IMR-90 (cell line): ENCODE measurements at regions not wholly inside any gene's neighbourhood (a gene's known extent, or its start where the extent isn't known, plus 50 kb on each side); places are given as distances from the start of the nearest gene placed in this dataset.
"Not testable (repeated sequence)": the region's sequence is repeated elsewhere in the genome, so short reads cannot be mapped to it uniquely, and the experiment has no call there.

Experiments used
- ATAC-seq: fragments of 200-7000 bp; cut with Tn5 transposase; 2 replicates; pipeline ENCODE4 v1.9.1; 2020; ENCODE audit warnings: low read depth, mild to moderate bottlenecking, moderate library complexity
- BruUV-seq: library from RNA; stranded (reverse); fragments of 400-500 nt; replicated peaks from 2 replicates; lab custom pipeline; 2021; lab: Mats Ljungman, UMichigan
- CTCF ChIA-PET: fragments of 300-600 bp; formaldehyde crosslinking; extraction: SDS; loops from one replicate; lab custom pipeline; 2021; ENCODE audit warnings: antibody characterized with exemption; lab: Yijun Ruan, JAX
- POLR2A ChIA-PET: fragments of 300-600 bp; sonication (Branson Sonifier 250); formaldehyde crosslinking; loops from one replicate; lab custom pipeline; 2022; ENCODE audit warnings: antibody characterized with exemption; ENCODE audit not compliant: unreplicated experiment; lab: Charles Lee
- DNase-seq: peaks from one replicate; pipeline ENCODE4 v3.0.0; 2013
- H2AFZ ChIP-seq: replicated peaks from 2 replicates; pipeline ENCODE3; 2013; ENCODE audit warnings: low read length, mild to moderate bottlenecking; ENCODE audit not compliant: poor library complexity
- H2AK5ac ChIP-seq: 2 replicates; pipeline ENCODE4 v1.6.1; 2013; ENCODE audit warnings: low read depth, low read length, inconsistent platforms
- H2AK9ac ChIP-seq: replicated peaks from 2 replicates; pipeline ENCODE3; 2013; ENCODE audit warnings: mild to moderate bottlenecking, low read depth, low read length, moderate library complexity; ENCODE audit not compliant: poor library complexity
- H2BK120ac ChIP-seq: 2 replicates; pipeline ENCODE4 v1.6.1; 2013; ENCODE audit warnings: low read depth, low read length, inconsistent platforms
- H2BK15ac ChIP-seq: 3 replicates; pipeline ENCODE4 v1.6.1; 2013; ENCODE audit warnings: low read depth, low read length, inconsistent platforms
- H2BK20ac ChIP-seq: 2 replicates; pipeline ENCODE4 v1.6.1; 2013; ENCODE audit warnings: low read depth, mild to moderate bottlenecking, inconsistent platforms, low read length, moderate library complexity
- H2BK5ac ChIP-seq: 2 replicates; pipeline ENCODE4 v1.6.1; 2013; ENCODE audit warnings: mild to moderate bottlenecking, low read depth, low read length, inconsistent platforms; ENCODE audit not compliant: poor library complexity, severe bottlenecking
- H3K14ac ChIP-seq: replicated peaks from 2 replicates; pipeline ENCODE4 v1.6.1; 2013; ENCODE audit warnings: low read depth, low read length, inconsistent platforms
- H3K18ac ChIP-seq: 2 replicates; pipeline ENCODE4 v1.6.1; 2013; ENCODE audit warnings: low read depth, low read length, control low read depth
- H3K23ac ChIP-seq: 2 replicates; pipeline ENCODE4 v1.6.1; 2013; ENCODE audit warnings: low read depth, low read length, inconsistent platforms
- H3K27ac ChIP-seq: 2 replicates; pipeline ENCODE4 v1.5.1; 2013; ENCODE audit warnings: mild to moderate bottlenecking, control low read depth, low read length; ENCODE audit not compliant: insufficient read depth
- H3K27me3 ChIP-seq: 2 replicates; pipeline ENCODE4 v1.6.1; 2013; ENCODE audit warnings: low read length; ENCODE audit not compliant: control insufficient read depth, insufficient read depth
- H3K36me3 ChIP-seq: 2 replicates; pipeline ENCODE4 v1.6.1; 2013; ENCODE audit warnings: low read length, mixed read lengths; ENCODE audit not compliant: control insufficient read depth, insufficient read depth
- H3K4ac ChIP-seq: 2 replicates; pipeline ENCODE4 v1.6.1; 2013; ENCODE audit warnings: low read depth, low read length, inconsistent platforms
- H3K4me1 ChIP-seq: 2 replicates; pipeline ENCODE4 v1.6.1; 2013; ENCODE audit warnings: low read length, mixed read lengths; ENCODE audit not compliant: control insufficient read depth, insufficient read depth
- H3K4me2 ChIP-seq: 2 replicates; pipeline ENCODE4 v1.6.1; 2013; ENCODE audit warnings: low read depth, mild to moderate bottlenecking, control low read depth, low read length, moderate library complexity
- H3K4me3 ChIP-seq: 2 replicates; pipeline ENCODE4 v1.5.1; 2013; ENCODE audit warnings: low read depth, mild to moderate bottlenecking, control low read depth, low read length, moderate library complexity; ENCODE audit not compliant: insufficient read depth
- H3K56ac ChIP-seq: 2 replicates; pipeline ENCODE4 v1.6.1; 2013; ENCODE audit warnings: low read length, inconsistent platforms; ENCODE audit not compliant: insufficient read depth; ENCODE audit errors: extremely low read depth
- H3K79me1 ChIP-seq, 2 experiments: 2 replicates each; pipeline ENCODE4 v1.6.1; 2013; ENCODE audit warnings: low read length in 2 of 2, inconsistent platforms in 1 of 2, low read depth in 1 of 2
- H3K9ac ChIP-seq: 2 replicates; pipeline ENCODE4 v1.6.1; 2013; ENCODE audit warnings: low read depth, low read length, control low read depth
- H3K9me1 ChIP-seq: 2 replicates; pipeline ENCODE4 v1.6.1; 2013; ENCODE audit warnings: low read length, inconsistent platforms; ENCODE audit not compliant: insufficient read depth
- H3K9me3 ChIP-seq: 2 replicates; pipeline ENCODE4 v1.6.1; 2013; ENCODE audit warnings: low read length; ENCODE audit not compliant: control insufficient read depth, insufficient read depth
- H4K20me1 ChIP-seq: 2 replicates; pipeline ENCODE4 v1.6.1; 2013; ENCODE audit warnings: low read length, inconsistent platforms; ENCODE audit not compliant: insufficient read depth
- H4K5ac ChIP-seq: 2 replicates; pipeline ENCODE4 v1.6.1; 2013; ENCODE audit warnings: mild to moderate bottlenecking, low read depth, low read length, control low read depth
- H4K8ac ChIP-seq, 2 experiments: 2 replicates each; pipeline ENCODE4 v1.6.1; 2013; ENCODE audit warnings: low read depth in 2 of 2, low read length in 2 of 2, control low read depth in 1 of 2, inconsistent platforms in 1 of 2
- H4K91ac ChIP-seq: 2 replicates; pipeline ENCODE4 v1.6.1; 2013; ENCODE audit warnings: low read depth, low read length, inconsistent platforms; ENCODE audit not compliant: insufficient read depth
- FOS ChIP-seq: fragments of 150-350 bp; IDR thresholded peaks from 2 replicates; pipeline ENCODE4 v1.6.1; 2016; ENCODE audit warnings: low read depth, low read length
- MAFK ChIP-seq: IDR thresholded peaks from 2 replicates; pipeline ENCODE4 v1.6.1; 2012; ENCODE audit warnings: low read depth, low read length, improper control_type of control experiment
- NFE2L2 ChIP-seq: fragments of 150-350 bp; IDR thresholded peaks from 2 replicates; pipeline ENCODE4 v1.6.1; 2016; ENCODE audit warnings: low read depth, mild to moderate bottlenecking, low read length
- RAD21 ChIP-seq: IDR thresholded peaks from 2 replicates; pipeline ENCODE4 v1.6.1; 2012; ENCODE audit warnings: low read length, improper control_type of control experiment
- RCOR1 ChIP-seq: IDR thresholded peaks from 2 replicates; pipeline ENCODE4 v1.6.1; 2012; ENCODE audit warnings: mild to moderate bottlenecking, low read length, improper control_type of control experiment; ENCODE audit not compliant: insufficient replicate concordance
- SMC3 ChIP-seq: fragments of 150-350 bp; IDR thresholded peaks from 2 replicates; pipeline ENCODE4 v1.6.1; 2016; ENCODE audit warnings: low read depth, mild to moderate bottlenecking, antibody characterized with exemption, low read length, moderate library complexity
- WGBS, 2 experiments: methylation state at CpG; one replicate each; pipeline versions ENCODE4 v1.1.5 to v1.1.7; 2013; ENCODE audit warnings: missing lambda C conversion rate in 2 of 2; ENCODE audit not compliant: insufficient read length in 1 of 2; ENCODE audit errors: extremely low coverage in 2 of 2; 5-methylcytosine and 5-hydroxymethylcytosine counted together
- dilution Hi-C: fragments of 300-500 bp; cut with HindIII; formaldehyde crosslinking; loops from one replicate; pipeline ENCODE4 v1.14.3; 2018; ENCODE audit warnings: low sequenced_read_pairs; ENCODE audit not compliant: unreplicated experiment
- in situ Hi-C: fragments of 300-500 bp; cut with MboI; formaldehyde crosslinking; loops from 3 replicates; pipeline ENCODE4 v1.14.3; 2019; ENCODE audit warnings: low sequenced_read_pairs, inconsistent platforms, mixed read lengths
- intact Hi-C: fragments of 100-400 bp; cut with micrococcal nuclease; formaldehyde crosslinking; loops from 2 replicates; pipeline ENCODE4 v1.10.0; 2022

- H3K4ac ChIP-seq: no peak overlapping the region
- ChIA-PET POLR2A (no interaction called here), CTCF (no interaction called here)
- no TSS peak for BruUV-seq
- no peak overlapping the region for H2AK9ac ChIP-seq
- no CpG with 5 or more reads among the region's 1 CpG for WGBS, 2 experiments
- H3K9me3 ChIP-seq: peaks cover 3% of the 10 kb centered on the region; the same call in 1 of the 2 replicates
- H3K27ac ChIP-seq: no peak overlapping the region
- no peak overlapping the region for H2BK20ac ChIP-seq
- no peaks in the 10 kb centered on the region for H3K4me1 ChIP-seq
- H3K4me3 ChIP-seq: no peak overlapping the region
- no peak overlapping the region for H2AFZ ChIP-seq
- no peak overlapping the region for H3K14ac ChIP-seq
- no peak overlapping the region for H2BK15ac ChIP-seq
- no peaks in the 10 kb centered on the region for H3K79me1 ChIP-seq
- H3K36me3 ChIP-seq: no peaks in the 10 kb centered on the region
- no peak overlapping the region for H2BK5ac ChIP-seq
- in situ Hi-C loops: no loop called here
- dilution Hi-C loops: no loop called here
- H3K18ac ChIP-seq: no peak overlapping the region
- DNase-seq (no peak), ATAC-seq (no peak)
- H2AK5ac ChIP-seq: no peak overlapping the region
- no peaks in the 10 kb centered on the region for H4K20me1 ChIP-seq
- no peak overlapping the region for H2BK120ac ChIP-seq
- H3K9ac ChIP-seq: no peak overlapping the region
- no peak overlapping the region for H3K4me2 ChIP-seq
- H3K27me3 ChIP-seq: no peaks in the 10 kb centered on the region
- no peak overlapping the region for H4K8ac ChIP-seq
- H3K9me1 ChIP-seq: no peaks in the 10 kb centered on the region
- no peak overlapping the region for H4K91ac ChIP-seq
- TF ChIP-seq RCOR1 (no peak), SMC3 (no peak), RAD21 (no peak), NFE2L2 (no peak), FOS (no peak), MAFK (no peak)
- intact Hi-C loops: no loop called here
- H4K5ac ChIP-seq: no peak overlapping the region
- H3K56ac ChIP-seq: no peak overlapping the region
- no peak overlapping the region for H3K23ac ChIP-seq
These were observed 89.3 kb upstream of the ST8SIA4 start for GRCh38 chr5:100992354-100992753.

DNA sequence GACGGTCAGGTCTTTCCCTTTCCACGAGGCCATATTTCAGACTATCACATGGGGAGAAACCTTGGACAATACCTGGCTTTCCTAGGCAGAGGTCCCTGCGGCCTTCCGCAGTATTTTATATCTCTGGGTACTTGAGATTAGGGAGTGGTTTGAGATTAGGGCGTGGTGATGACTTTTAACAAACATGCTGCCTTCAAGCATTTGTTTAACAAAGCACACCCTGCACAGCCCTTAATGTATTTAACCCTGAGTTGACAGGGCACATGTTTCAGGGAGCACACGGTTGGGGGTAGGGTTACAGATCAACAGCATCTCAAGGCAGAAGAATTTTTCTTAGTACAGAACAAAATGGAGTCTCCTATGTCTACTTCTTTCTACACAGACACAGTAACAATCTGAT, 80.5 kb upstream of the ST8SIA4 start:
- H3K36me3 ChIP-seq, H3K9me3 ChIP-seq, H2BK5ac ChIP-seq, in situ Hi-C loops, H2BK120ac ChIP-seq, POLR2A ChIA-PET, H3K18ac ChIP-seq, H3K4me1 ChIP-seq, H2BK15ac ChIP-seq, H3K56ac ChIP-seq, BruUV-seq, CTCF ChIA-PET, DNase-seq, H2AFZ ChIP-seq, H3K4me2 ChIP-seq, H3K27me3 ChIP-seq, H3K9me1 ChIP-seq, H3K23ac ChIP-seq, H4K20me1 ChIP-seq, H2AK9ac ChIP-seq, H3K27ac ChIP-seq, intact Hi-C loops, H3K4ac ChIP-seq, H3K9ac ChIP-seq, ATAC-seq, H3K14ac ChIP-seq, H4K8ac ChIP-seq, H3K4me3 ChIP-seq, H4K5ac ChIP-seq, H2BK20ac ChIP-seq, H4K91ac ChIP-seq, H3K79me1 ChIP-seq, H2AK5ac ChIP-seq, dilution Hi-C loops: not testable (repeated sequence)
- no CpG with 5 or more reads among the region's 6 CpGs for WGBS, 2 experiments
